Muscle layer of duodenum (tissue), 2 donors: ENCODE measurements at regions not wholly inside any gene's neighbourhood (a gene's known extent, or its start where the extent isn't known, plus 50 kb on each side); places are given as distances from the start of the nearest gene placed in this dataset.

Experiments used
- H3K27ac ChIP-seq: one replicate; pipeline ENCODE4 v1.7.0; 2013; ENCODE audit warnings: mild to moderate bottlenecking, low read length
- H3K27me3 ChIP-seq: one replicate; pipeline ENCODE4 v1.7.0; 2013; ENCODE audit warnings: low read depth, mild to moderate bottlenecking, control low read depth, low read length
- H3K36me3 ChIP-seq, 2 donors: one replicate each; pipeline ENCODE4 v1.7.0; 2013; ENCODE audit warnings: low read length in 2 of 2, control low read depth in 1 of 2, mild to moderate bottlenecking in 1 of 2; ENCODE audit not compliant: insufficient read depth in 2 of 2, control insufficient read depth in 1 of 2
- H3K4me1 ChIP-seq, 2 donors: one replicate each; pipeline ENCODE4 v1.7.0; 2013; ENCODE audit warnings: low read length in 2 of 2, mild to moderate bottlenecking in 2 of 2, control low read depth in 1 of 2, moderate library complexity in 1 of 2; ENCODE audit not compliant: insufficient read depth in 2 of 2, control insufficient read depth in 1 of 2
- H3K4me3 ChIP-seq, 2 donors: one replicate each; pipeline ENCODE4 v1.7.0; 2013; ENCODE audit warnings: low read length in 2 of 2, low read depth in 1 of 2, mild to moderate bottlenecking in 1 of 2
- H3K9me3 ChIP-seq, 2 donors: one replicate each; pipeline ENCODE4 v1.7.0; 2013; ENCODE audit warnings: low read length in 2 of 2, control low read depth in 1 of 2, mild to moderate bottlenecking in 1 of 2; ENCODE audit not compliant: control insufficient read depth in 1 of 2
- donor health status: healthy.

- no peak overlapping the region for H3K4me3 ChIP-seq
- H3K9me3 ChIP-seq = no peaks in the 10 kb centered on the region
- H3K36me3 ChIP-seq = no peaks in the 10 kb centered on the region
- no peaks in the 10 kb centered on the region for H3K27me3 ChIP-seq
- H3K4me1 ChIP-seq = no peaks in the 10 kb centered on the region
- no peak overlapping the region for H3K27ac ChIP-seq
Measured at GRCh38 chr5:18048449-18048848, 414.2 kb downstream of the TAF11L14 start.

- H3K4me1 ChIP-seq = no peaks in the 10 kb centered on the region
- H3K4me3 ChIP-seq = no peak overlapping the region
- H3K9me3 ChIP-seq = no peaks in the 10 kb centered on the region
- H3K27ac ChIP-seq = no peak overlapping the region
- H3K27me3 ChIP-seq = no peaks in the 10 kb centered on the region
- no peaks in the 10 kb centered on the region for H3K36me3 ChIP-seq
Measured at GRCh38 chr5:18050345-18050744, 416.1 kb downstream of the TAF11L14 start.

- Histone ChIP-seq H3K36me3 (no peaks in the 10 kb centered on the region), H3K4me3 (no peak overlapping the region), H3K27me3 (no peaks in the 10 kb centered on the region), H3K9me3 (no peaks in the 10 kb centered on the region), H3K4me1 (no peaks in the 10 kb centered on the region), H3K27ac (no peak overlapping the region)
Measured at GRCh38 chr5:18050776-18051175, 416.5 kb downstream of the TAF11L14 start.

GRCh38 chr5:18051953-18052352 is 417.7 kb downstream of the TAF11L14 start:
- Histone ChIP-seq H3K4me3 (no peak overlapping the region), H3K36me3 (no peaks in the 10 kb centered on the region), H3K27ac (no peak overlapping the region), H3K4me1 (no peaks in the 10 kb centered on the region), H3K9me3 (no peaks in the 10 kb centered on the region), H3K27me3 (no peaks in the 10 kb centered on the region)

GRCh38 chr5:18052569-18052968 is 418.3 kb downstream of the TAF11L14 start:
- H3K27ac ChIP-seq = no peak overlapping the region
- H3K9me3 ChIP-seq = no peaks in the 10 kb centered on the region
- no peaks in the 10 kb centered on the region for H3K27me3 ChIP-seq
- H3K4me3 ChIP-seq = no peak overlapping the region
- H3K4me1 ChIP-seq = no peaks in the 10 kb centered on the region
- H3K36me3 ChIP-seq = no peaks in the 10 kb centered on the region

GRCh38 chr5:18057725-18058124 is 423.5 kb downstream of the TAF11L14 start:
- H3K27ac ChIP-seq = no peak overlapping the region
- no peak overlapping the region for H3K4me3 ChIP-seq
- H3K36me3 ChIP-seq = no peaks in the 10 kb centered on the region
- no peaks in the 10 kb centered on the region for H3K9me3 ChIP-seq
- no peaks in the 10 kb centered on the region for H3K4me1 ChIP-seq
- H3K27me3 ChIP-seq = no peaks in the 10 kb centered on the region

- peaks cover 0 to 4% of the 10 kb centered on the region in 2 donors for H3K9me3 ChIP-seq
- H3K4me1 ChIP-seq = no peaks in the 10 kb centered on the region
- H3K4me3 ChIP-seq = no peak overlapping the region
- H3K27ac ChIP-seq = no peak overlapping the region
- no peaks in the 10 kb centered on the region for H3K36me3 ChIP-seq
- no peaks in the 10 kb centered on the region for H3K27me3 ChIP-seq
Measured at GRCh38 chr5:18067615-18068014, 433.4 kb downstream of the TAF11L14 start.

- no peaks in the 10 kb centered on the region for H3K4me1 ChIP-seq
- no peaks in the 10 kb centered on the region for H3K36me3 ChIP-seq
- no peak overlapping the region for H3K4me3 ChIP-seq
- no peak overlapping the region for H3K27ac ChIP-seq
- no peaks in the 10 kb centered on the region for H3K9me3 ChIP-seq
- H3K27me3 ChIP-seq = no peaks in the 10 kb centered on the region
Measured at GRCh38 chr5:18068826-18069225, 434.6 kb downstream of the TAF11L14 start.

- Histone ChIP-seq H3K36me3 (no peaks in the 10 kb centered on the region), H3K4me3 (no peak overlapping the region), H3K4me1 (no peaks in the 10 kb centered on the region), H3K27ac (no peak overlapping the region), H3K9me3 (no peaks in the 10 kb centered on the region), H3K27me3 (no peaks in the 10 kb centered on the region)
Measured at GRCh38 chr5:18069790-18070189, 435.5 kb downstream of the TAF11L14 start.

GRCh38 chr5:18072600-18072999 is 438.3 kb downstream of the TAF11L14 start:
- Histone ChIP-seq H3K27ac (no peak overlapping the region), H3K4me1 (no peaks in the 10 kb centered on the region), H3K27me3 (no peaks in the 10 kb centered on the region), H3K9me3 (no peaks in the 10 kb centered on the region), H3K36me3 (no peaks in the 10 kb centered on the region), H3K4me3 (no peak overlapping the region)

- no peaks in the 10 kb centered on the region for H3K36me3 ChIP-seq
- H3K27ac ChIP-seq = no peak overlapping the region
- peaks cover 0 to 4% of the 10 kb centered on the region in 2 donors for H3K9me3 ChIP-seq
- no peaks in the 10 kb centered on the region for H3K4me1 ChIP-seq
- no peaks in the 10 kb centered on the region for H3K27me3 ChIP-seq
- H3K4me3 ChIP-seq = no peak overlapping the region
Measured at GRCh38 chr5:18074961-18075360, 440.7 kb downstream of the TAF11L14 start.

- Histone ChIP-seq H3K4me3 (no peak overlapping the region), H3K27me3 (no peaks in the 10 kb centered on the region), H3K27ac (no peak overlapping the region), H3K9me3 (peaks cover 0 to 4% of the 10 kb centered on the region in 2 donors), H3K4me1 (no peaks in the 10 kb centered on the region), H3K36me3 (no peaks in the 10 kb centered on the region)
Measured at GRCh38 chr5:18078157-18078556, 443.9 kb downstream of the TAF11L14 start.
